ENCODE measurements at regions not wholly inside any gene's neighbourhood (a gene's known extent, or its start where the extent isn't known, plus 50 kb on each side); places are given as distances from the start of the nearest gene placed in this dataset.

DNA sequence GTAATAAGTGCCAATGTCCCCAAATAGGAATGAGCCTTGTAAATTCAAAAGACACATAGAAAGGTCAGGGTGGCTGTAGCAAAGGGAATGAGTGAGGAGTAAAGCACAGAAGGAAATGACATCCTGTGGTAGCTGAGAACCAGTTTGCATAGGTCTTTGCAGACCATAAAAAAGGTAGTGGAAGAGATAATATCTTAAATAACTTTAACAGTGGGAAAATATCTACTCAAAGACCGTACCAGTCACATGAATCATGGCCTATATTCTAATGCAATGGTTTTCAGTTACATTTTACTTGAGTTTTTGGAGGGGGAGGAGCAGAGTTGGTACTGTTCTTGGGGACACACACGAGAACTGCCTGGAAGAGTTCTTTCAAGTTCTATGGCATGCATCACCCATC is 297.3 kb upstream of the ADAMTS9 start:
- no peaks in the 10 kb centered on the region for H3K4me1 Mint-ChIP-seq (ENCODE audit: low read depth)
- H3K4me3 Mint-ChIP-seq (ENCODE audit: unreplicated experiment): no peak overlapping the region
- no peak for DNase-seq (ENCODE audit: low spot score)
- TF ChIP-seq, protein P1, sequence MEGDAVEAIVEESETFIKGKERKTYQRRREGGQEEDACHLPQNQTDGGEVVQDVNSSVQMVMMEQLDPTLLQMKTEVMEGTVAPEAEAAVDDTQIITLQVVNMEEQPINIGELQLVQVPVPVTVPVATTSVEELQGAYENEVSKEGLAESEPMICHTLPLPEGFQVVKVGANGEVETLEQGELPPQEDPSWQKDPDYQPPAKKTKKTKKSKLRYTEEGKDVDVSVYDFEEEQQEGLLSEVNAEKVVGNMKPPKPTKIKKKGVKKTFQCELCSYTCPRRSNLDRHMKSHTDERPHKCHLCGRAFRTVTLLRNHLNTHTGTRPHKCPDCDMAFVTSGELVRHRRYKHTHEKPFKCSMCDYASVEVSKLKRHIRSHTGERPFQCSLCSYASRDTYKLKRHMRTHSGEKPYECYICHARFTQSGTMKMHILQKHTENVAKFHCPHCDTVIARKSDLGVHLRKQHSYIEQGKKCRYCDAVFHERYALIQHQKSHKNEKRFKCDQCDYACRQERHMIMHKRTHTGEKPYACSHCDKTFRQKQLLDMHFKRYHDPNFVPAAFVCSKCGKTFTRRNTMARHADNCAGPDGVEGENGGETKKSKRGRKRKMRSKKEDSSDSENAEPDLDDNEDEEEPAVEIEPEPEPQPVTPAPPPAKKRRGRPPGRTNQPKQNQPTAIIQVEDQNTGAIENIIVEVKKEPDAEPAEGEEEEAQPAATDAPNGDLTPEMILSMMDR (IDR thresholded peaks at IDR 0.05): no peak
- H3K36me3 Mint-ChIP-seq (ENCODE audit: low read depth): no peaks in the 10 kb centered on the region
- no peak overlapping the region for H3K27ac Mint-ChIP-seq (ENCODE audit: unreplicated experiment)
- no peaks in the 10 kb centered on the region for H3K27me3 Mint-ChIP-seq (ENCODE audit: low read depth)
- H3K9me3 Mint-ChIP-seq (ENCODE audit: low read depth): no peaks in the 10 kb centered on the region

DNA sequence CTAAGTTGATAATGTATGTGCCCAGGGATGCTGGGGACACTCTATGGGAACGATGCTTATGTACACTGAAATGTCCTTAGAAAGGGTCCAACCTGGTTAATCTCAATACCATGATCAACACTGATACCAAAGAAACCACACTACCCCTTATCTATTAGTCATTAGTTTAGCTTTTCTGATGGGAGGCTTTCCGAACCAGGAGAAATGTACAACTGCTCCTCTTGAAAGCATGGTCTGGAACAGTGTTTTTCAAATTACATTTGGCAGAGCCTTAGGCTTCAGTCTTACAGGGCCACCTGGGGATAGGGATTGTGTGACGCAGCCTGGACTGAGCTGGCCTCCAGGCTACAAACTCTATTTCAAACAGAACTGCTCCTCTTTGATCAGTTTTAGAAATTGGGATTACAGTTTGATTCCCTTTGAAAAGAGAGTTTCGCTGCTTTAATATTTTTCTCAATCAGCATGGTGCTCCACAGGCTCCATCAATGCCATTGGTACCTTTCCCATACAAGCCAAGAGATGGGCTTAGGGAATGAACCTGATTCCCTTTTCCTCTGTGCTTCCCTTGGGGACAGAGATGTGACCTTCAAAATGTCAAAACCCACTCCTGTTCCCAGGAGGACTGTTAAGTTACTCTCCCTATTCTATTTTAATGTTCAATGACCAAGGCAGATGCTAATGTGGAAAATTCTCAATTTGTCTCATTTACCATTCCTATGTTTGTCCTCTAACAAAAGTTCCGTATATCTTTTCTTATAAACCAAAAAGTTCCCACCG is 296.0 kb upstream of the ADAMTS9 start:
- Mint-ChIP-seq H3K4me1 (ENCODE audit: low read depth) (no peaks in the 10 kb centered on the region), H3K27me3 (ENCODE audit: low read depth) (no peaks in the 10 kb centered on the region), H3K27ac (ENCODE audit: unreplicated experiment) (no peak overlapping the region), H3K36me3 (ENCODE audit: low read depth) (no peaks in the 10 kb centered on the region), H3K9me3 (ENCODE audit: low read depth) (no peaks in the 10 kb centered on the region), H3K4me3 (ENCODE audit: unreplicated experiment) (no peak overlapping the region)
- TF ChIP-seq, protein P1 (IDR thresholded peaks at IDR 0.05): no peak
- DNase-seq (ENCODE audit: low spot score): no peak

DNA sequence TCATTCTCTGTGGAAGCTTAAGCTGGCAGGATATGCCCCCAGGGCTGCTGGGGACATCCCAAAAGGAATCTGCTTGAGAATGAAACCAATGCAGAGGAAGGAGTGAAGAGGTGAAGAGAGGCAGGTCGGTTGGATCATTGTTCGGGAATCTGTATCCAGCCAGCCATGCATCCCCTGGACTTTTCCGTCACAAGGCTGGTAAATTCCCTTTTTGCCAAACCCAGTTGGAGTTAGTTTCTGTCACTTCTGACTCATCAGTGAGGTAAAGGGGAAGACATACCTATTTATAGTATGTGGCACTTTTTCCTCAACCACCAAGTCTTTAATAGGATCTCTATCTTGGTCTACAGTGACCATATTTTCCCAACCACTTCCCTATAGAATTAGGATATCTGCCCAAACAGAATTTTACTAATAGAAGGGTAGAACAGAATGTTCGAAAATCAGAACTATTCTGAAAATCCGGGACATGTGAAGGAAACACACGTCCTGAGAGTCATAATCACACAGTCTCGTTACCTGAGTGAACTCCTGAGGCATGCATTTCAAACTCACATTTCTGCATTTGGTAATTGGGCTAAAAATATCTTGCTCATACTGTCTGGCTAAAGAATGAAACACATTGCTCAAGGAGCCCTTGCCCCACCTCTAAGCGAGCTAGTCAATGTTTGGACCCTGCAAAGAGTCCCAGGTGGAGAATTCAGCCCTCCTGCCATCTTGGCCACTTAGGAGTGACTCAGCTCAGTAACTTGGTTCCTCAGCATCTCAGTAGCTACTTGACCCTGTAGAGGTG is 289.7 kb upstream of the ADAMTS9 start:
- H3K27me3 Mint-ChIP-seq (ENCODE audit: low read depth): no peaks in the 10 kb centered on the region
- H3K36me3 Mint-ChIP-seq (ENCODE audit: low read depth): no peaks in the 10 kb centered on the region
- H3K4me1 Mint-ChIP-seq (ENCODE audit: low read depth): peaks cover 14% of the 10 kb centered on the region
- DNase-seq (ENCODE audit: low spot score): no peak
- H3K27ac Mint-ChIP-seq (ENCODE audit: unreplicated experiment): no peak overlapping the region
- no peaks in the 10 kb centered on the region for H3K9me3 Mint-ChIP-seq (ENCODE audit: low read depth)
- TF ChIP-seq, protein P1 (IDR thresholded peaks at IDR 0.05): no peak
- H3K4me3 Mint-ChIP-seq (ENCODE audit: unreplicated experiment): no peak overlapping the region

DNA sequence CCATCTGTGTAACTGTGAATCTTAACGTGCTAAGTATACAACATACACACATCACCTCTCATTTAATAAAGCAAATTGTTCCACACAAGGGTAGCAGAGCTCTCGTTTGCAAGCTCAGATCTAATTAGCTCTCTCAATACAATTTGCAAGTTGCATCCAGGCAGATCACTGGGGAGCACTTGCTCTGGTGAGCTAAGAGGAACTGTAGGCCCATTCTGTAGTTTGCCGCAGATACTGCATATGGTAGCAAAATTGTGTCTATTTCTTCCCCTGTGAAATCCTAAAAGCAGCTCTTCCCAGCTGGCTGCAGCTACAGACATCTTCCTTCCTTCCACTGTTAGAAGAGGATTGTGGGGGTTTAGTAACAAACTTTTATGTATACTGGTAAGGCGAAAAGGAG is 288.7 kb upstream of the ADAMTS9 start:
- TF ChIP-seq, protein P1 (IDR thresholded peaks at IDR 0.05): no peak
- H3K27ac Mint-ChIP-seq (ENCODE audit: unreplicated experiment): no peak overlapping the region
- no peaks in the 10 kb centered on the region for H3K36me3 Mint-ChIP-seq (ENCODE audit: low read depth)
- H3K4me1 Mint-ChIP-seq (ENCODE audit: low read depth): peaks cover 14% of the 10 kb centered on the region
- DNase-seq (ENCODE audit: low spot score): no peak
- H3K27me3 Mint-ChIP-seq (ENCODE audit: low read depth): no peaks in the 10 kb centered on the region
- H3K4me3 Mint-ChIP-seq (ENCODE audit: unreplicated experiment): no peak overlapping the region
- H3K9me3 Mint-ChIP-seq (ENCODE audit: low read depth): no peaks in the 10 kb centered on the region

DNA sequence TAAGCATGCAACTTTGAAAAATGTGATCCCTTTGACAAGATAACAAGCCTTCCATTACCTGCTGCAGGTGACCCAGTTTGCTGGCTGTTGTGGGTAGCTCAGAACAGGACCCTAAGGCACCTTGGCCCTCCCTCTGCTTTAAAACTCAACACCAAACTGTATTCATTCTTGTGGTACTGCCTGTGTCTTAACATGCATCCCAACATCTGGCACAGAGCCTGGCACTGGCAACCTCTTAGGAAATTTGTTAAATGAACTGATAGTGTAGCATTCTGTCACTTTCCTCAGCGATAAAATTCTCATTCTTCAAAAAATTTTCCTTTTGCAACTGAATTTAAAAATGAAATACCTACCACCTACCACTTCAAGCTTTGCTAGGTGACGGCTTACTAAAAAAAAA is 287.3 kb upstream of the ADAMTS9 start:
- no peaks in the 10 kb centered on the region for H3K36me3 Mint-ChIP-seq (ENCODE audit: low read depth)
- DNase-seq (ENCODE audit: low spot score): no peak
- no peak overlapping the region for H3K27ac Mint-ChIP-seq (ENCODE audit: unreplicated experiment)
- no peak overlapping the region for H3K4me3 Mint-ChIP-seq (ENCODE audit: unreplicated experiment)
- TF ChIP-seq, protein P1 (IDR thresholded peaks at IDR 0.05): no peak
- H3K9me3 Mint-ChIP-seq (ENCODE audit: low read depth): no peaks in the 10 kb centered on the region
- peaks cover 14% of the 10 kb centered on the region for H3K4me1 Mint-ChIP-seq (ENCODE audit: low read depth)
- H3K27me3 Mint-ChIP-seq (ENCODE audit: low read depth): no peaks in the 10 kb centered on the region
